ENCODE measurements at regions not wholly inside any gene's neighbourhood (a gene's known extent, or its start where the extent isn't known, plus 50 kb on each side); places are given as distances from the start of the nearest gene placed in this dataset.

GRCh38 chr20:41786158-41786557 is 168.0 kb upstream of the CHD6 start:
- dilution Hi-C loops (cut with HindIII; ENCODE audit: low sequenced_read_pairs, unreplicated experiment) = no loop called here
- CTCF ChIA-PET = no interaction called here
- no peak overlapping the region for H4K5ac ChIP-seq (ENCODE audit: low read depth, low read length)

More at GRCh38 chr20:41786158-41786557, 168.0 kb upstream of the CHD6 start:
- Histone ChIP-seq H3K4me1 (ENCODE audit: control insufficient read depth, insufficient read depth, low read length) (no peaks in the 10 kb centered on the region), H2AFZ (replicated peaks; ENCODE audit: low read length, poor library complexity) (no peak overlapping the region), H2BK15ac (ENCODE audit: low read depth, low read length) (no peak overlapping the region), H2BK5ac (ENCODE audit: low read depth, low read length, poor library complexity, severe bottlenecking) (no peak overlapping the region), H3K56ac (ENCODE audit: extremely low read depth, insufficient read depth, low read length) (no peak overlapping the region), H3K4me2 (ENCODE audit: low read depth, low read length) (no peak overlapping the region), H4K20me1 (ENCODE audit: insufficient read depth, low read length) (no peaks in the 10 kb centered on the region), H3K4ac (ENCODE audit: low read depth, low read length) (no peak overlapping the region), H3K23ac (ENCODE audit: low read depth, low read length) (no peak overlapping the region), H4K8ac (ENCODE audit: low read depth in 2 of 2, low read length in 2 of 2) (no peak overlapping the region), H3K9me1 (ENCODE audit: insufficient read depth, low read length) (no peaks in the 10 kb centered on the region), H3K27me3 (ENCODE audit: control insufficient read depth, insufficient read depth, low read length) (no peaks in the 10 kb centered on the region; the same call in 1 of the 2 replicates), H3K4me3 (ENCODE audit: insufficient read depth, low read depth, low read length) (no peak overlapping the region), H2BK120ac (ENCODE audit: low read depth, low read length) (no peak overlapping the region), H3K27ac (ENCODE audit: insufficient read depth, low read length) (no peak overlapping the region), H4K91ac (ENCODE audit: insufficient read depth, low read depth, low read length) (no peak overlapping the region), H3K36me3 (ENCODE audit: control insufficient read depth, insufficient read depth, low read length) (no peaks in the 10 kb centered on the region), H2AK5ac (ENCODE audit: low read depth, low read length) (no peak overlapping the region), H2AK9ac (replicated peaks; ENCODE audit: low read depth, low read length, poor library complexity) (no peak overlapping the region), H3K9ac (ENCODE audit: low read depth, low read length) (no peak overlapping the region), H3K14ac (replicated peaks; ENCODE audit: low read depth, low read length) (no peak overlapping the region), H3K9me3 (ENCODE audit: control insufficient read depth, insufficient read depth, low read length) (0 out of 2 replicates have a peak, but pooled peaks cover 1% of the 10 kb centered on the region), H3K18ac (ENCODE audit: low read depth, low read length) (no peak overlapping the region), H3K79me1 (ENCODE audit: low read depth in 1 of 2, low read length in 2 of 2) (no peaks in the 10 kb centered on the region), H2BK20ac (ENCODE audit: low read depth, low read length) (no peak overlapping the region)
- no TSS peak for BruUV-seq (replicated peaks)
- DNase-seq (peak; percentile 56), ATAC-seq (ENCODE audit: low read depth) (no peak)
- in situ Hi-C loops (cut with MboI; ENCODE audit: low sequenced_read_pairs) (no loop called here), intact Hi-C loops (cut with micrococcal nuclease) (no loop called here)
- POLR2A ChIA-PET (ENCODE audit: unreplicated experiment) = no interaction called here
- TF ChIP-seq MXI1 (IDR thresholded peaks at IDR 0.05; ENCODE audit: borderline replicate concordance, low read depth, low read length) = no peak
- no CpG with 5 or more reads among the region's 4 CpGs for WGBS, 2 experiments (ENCODE audit: extremely low coverage in 2 of 2, insufficient read length in 1 of 2)
